ENCODE measurements at regions not wholly inside any gene's neighbourhood (a gene's known extent, or its start where the extent isn't known, plus 50 kb on each side); places are given as distances from the start of the nearest gene placed in this dataset.
A peak's percentile ranks its signal among the peaks of the same experiment; 100 is the strongest.

- no peak for DNase-seq (ENCODE audit: low spot score)
These were observed 143.9 kb upstream of the SSTR1 start for GRCh38 chr14:38063711-38064320.

DNA sequence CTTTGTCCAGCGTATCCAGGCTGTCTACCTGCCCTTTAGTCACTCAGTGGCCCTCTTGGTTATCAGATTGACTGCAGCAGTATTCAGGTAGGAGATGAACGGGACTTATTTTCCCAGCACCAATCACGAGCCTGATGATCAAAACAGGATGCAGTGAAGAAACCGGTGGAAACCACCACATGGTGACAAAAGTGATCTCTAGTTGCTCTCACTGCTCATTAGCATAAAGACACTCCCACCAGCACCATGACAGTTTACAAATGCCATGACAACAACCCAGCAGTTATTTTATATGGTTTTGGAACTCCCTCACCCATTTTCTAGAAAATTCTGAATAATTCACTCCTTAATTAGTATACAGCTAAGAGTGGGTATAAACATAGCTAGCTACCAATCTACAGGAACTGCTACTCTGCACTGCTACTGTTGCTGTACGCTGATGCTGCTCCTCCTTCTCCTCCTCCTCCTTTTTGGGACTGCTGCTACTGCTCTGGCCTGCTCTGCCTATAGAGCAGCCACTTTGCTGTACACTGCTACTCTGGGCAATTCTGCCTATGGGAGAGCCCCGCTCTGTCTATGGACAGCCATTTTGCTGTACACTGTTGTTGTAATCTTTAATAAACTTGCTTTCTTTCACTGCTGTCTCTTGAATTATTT, 142.5 kb upstream of the SSTR1 start:
- no peak for DNase-seq (ENCODE audit: low spot score)

DNA sequence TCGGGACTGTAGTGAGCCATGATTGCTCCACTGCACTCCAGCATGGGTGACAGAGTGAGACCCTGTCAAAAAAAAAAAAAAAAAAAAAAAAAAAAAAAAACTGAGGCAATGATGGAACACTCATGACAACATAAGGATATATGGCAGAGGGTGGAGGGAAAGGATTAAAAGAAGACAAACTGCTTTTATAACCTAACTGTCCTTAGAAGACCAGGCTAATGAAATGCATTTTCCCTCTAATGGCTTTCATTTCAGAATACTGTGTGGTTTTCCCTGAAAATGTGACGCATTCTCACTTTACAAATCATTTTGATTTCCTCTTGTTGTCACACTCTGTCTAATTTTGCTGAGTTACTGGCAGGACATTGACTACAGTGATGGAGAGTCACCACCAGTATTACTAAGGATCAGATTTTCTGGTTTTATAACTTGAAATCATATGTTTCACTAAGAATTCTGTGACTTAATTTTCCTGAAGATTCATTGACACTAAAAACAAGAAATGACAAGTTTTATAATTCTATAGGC, 137.6 kb upstream of the SSTR1 start:
- no peak for DNase-seq (ENCODE audit: low spot score)

DNA sequence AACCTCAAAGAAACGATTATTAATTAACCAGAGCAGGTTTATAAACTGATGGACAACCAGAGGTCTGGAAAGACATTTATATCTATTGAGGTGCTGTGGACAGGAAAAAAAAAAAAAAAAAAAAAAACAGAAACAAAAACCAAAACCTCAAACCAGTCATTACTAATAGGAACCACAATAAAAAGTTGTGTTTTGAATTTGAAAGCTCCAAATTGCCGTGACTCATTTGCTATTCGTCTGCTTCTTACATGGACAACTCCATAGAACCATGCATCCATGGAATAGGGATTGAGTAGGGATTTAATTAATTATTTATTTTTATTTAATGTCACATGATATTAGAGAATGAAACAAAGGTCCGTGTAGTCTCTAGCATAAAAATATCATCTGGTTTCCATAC, 134.1 kb upstream of the SSTR1 start:
- DNase-seq (ENCODE audit: low spot score), result peak; percentile 57

DNA sequence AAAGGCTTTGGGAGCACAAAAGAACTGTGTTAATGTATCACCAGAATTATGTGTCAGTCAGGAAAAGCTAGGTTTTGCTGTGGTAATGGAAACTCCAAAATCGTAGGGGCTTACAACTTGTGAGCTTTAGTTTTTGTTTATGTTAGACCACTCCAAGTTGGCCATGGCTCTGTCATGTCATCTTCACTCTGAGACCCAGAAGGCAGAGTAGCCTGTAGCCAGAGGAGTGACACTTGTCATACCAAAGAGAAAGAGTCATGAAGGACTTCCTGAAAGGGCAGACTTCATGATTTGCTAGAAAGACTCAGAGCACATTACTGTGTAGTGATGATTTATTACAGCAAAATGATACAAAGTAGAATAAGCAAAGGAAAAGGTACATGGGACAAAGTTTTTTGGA, 133.6 kb upstream of the SSTR1 start:
- DNase-seq (ENCODE audit: low spot score), result no peak

- no peak for DNase-seq (ENCODE audit: low spot score)
These were observed 132.9 kb upstream of the SSTR1 start for GRCh38 chr14:38074754-38075153.

DNA sequence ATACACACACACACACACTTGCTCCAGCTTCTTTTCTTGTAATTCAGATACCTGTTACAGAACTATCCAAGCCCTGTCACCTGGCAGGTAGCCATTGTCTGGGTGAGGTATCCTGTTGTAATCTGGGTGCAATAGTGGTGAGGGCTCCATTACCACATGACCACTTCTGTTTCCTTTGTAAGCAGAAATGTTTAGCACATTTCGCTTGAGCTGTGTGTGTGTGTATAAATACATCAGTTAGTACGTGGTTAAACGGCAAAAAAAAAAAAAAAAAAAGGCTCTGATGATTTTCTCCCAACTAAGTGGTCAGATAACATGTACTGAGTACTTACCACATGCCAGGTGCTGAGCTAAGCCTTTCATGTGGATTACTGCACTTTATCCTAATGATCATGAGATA, 129.3 kb upstream of the SSTR1 start:
- DNase-seq (ENCODE audit: low spot score), result no peak

GRCh38 chr14:38079268-38079667, 128.4 kb upstream of the SSTR1 start:
- DNase-seq (ENCODE audit: low spot score), result peak; percentile 45

DNA sequence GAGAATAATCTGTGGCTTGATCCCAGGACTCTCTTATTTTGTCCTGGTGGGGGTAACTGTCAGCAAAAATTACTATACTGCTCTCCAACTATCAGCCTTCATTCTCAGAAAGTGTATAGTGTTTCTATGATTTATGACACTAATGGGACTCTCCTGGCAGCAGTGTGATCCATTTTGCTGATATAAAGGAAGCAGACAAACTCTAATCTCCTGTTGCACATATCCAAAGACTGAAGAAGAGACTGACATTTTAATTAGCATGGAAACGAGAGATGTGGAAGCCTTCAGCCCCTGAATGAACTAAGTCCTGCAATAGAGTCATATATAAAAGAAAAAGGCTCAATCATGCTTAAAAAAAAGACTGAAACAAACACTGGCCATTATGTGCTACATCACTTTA, 127.8 kb upstream of the SSTR1 start:
- DNase-seq (ENCODE audit: low spot score), result no peak

DNA sequence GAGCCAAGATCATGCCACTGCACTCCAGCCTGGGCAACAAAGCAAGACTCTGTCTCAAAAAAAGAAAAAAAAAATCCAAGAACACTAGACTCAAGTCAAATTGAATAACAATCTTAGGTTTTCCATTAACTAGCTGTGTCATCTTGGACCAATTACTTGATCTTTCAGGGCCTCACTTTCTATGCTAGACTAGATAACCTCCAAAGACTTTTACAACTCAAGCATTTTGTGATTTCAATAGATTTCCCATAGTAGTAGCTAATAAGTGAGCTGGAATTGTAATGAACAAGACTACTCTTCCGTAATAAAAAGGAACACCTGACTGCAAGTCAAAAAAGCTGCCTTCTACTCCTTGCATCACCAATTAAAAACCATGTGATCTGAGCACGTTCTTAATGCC, 127.0 kb upstream of the SSTR1 start:
- no peak for DNase-seq (ENCODE audit: low spot score)

DNA sequence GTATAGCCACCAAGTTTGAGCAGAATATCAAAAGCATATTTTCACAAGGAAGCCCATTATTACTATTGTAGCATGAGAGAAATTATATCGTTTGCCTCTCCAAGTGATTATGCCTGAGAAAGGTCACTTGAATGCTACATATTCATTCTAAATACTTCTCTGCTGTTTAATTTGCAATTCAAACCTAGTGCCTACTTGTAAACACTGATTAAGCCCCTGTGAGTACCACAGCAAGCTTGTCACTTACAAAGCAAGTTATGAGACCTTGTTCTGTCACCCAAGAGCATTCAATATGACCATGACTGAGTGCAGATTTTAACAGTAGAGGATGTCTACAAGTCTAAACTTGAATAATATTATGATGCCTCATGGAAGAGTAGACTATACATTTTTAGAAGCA, 124.7 kb upstream of the SSTR1 start:
- DNase-seq (ENCODE audit: low spot score), result no peak

GRCh38 chr14:38089123-38089522, 118.6 kb upstream of the SSTR1 start:
- no peak for DNase-seq (ENCODE audit: low spot score)

- no peak for DNase-seq (ENCODE audit: low spot score)
These were observed 117.2 kb upstream of the SSTR1 start for GRCh38 chr14:38090506-38090905.

GRCh38 chr14:38098074-38098836, 109.4 kb upstream of the SSTR1 start:
- DNase-seq (ENCODE audit: low spot score), result peak; percentile 65

DNA sequence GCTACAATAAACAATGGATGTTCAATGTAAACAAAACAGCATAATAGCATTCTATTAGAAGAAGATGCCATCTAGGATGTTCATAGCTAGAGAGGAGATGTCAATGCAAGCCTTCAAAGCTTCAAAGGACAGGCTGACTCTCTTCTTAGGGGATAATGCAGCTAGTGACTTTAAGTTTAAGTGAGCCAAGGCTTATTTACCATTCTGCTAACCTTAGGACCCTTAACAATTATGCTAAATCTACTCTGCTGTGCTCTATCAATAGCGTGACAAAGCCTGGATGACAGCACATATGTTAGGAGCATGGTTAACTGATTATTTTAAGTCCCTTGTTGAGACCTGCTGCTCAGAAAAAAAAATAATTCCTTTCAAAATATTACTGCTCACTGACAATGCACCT, 106.0 kb upstream of the SSTR1 start:
- DNase-seq (ENCODE audit: low spot score), result no peak

DNA sequence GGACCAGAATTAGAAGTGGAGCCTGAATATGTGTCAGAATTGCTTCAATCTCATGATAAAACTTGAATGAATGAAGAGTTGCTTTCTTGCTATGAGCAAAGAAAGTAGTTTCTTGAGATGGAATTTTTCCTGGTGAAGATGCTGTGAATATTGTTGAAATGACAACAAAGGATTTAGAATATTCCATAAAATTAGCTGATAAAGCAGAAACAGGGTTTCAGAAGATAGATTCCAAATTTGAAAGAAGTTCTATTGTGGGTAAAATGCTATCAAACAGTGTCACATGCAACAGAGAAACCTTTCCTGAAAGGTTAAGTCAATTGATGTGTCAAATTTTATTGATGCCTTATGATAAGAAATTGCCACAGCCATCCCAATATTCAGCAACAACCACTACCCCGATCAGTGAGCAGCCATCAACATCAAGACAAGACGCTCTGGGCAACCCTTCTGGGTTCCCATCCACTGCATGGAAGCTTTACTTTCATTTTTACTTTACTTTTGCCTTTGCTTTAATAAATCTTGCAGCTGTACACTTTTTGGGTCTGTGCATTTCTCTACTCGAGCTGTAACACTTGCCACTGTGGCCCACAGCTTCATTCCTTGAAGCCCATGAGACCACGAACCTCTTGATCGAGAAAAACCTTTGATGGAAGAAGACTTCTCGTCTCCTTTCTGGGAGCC, 104.0 kb upstream of the SSTR1 start:
- DNase-seq (ENCODE audit: low spot score), result no peak

DNA sequence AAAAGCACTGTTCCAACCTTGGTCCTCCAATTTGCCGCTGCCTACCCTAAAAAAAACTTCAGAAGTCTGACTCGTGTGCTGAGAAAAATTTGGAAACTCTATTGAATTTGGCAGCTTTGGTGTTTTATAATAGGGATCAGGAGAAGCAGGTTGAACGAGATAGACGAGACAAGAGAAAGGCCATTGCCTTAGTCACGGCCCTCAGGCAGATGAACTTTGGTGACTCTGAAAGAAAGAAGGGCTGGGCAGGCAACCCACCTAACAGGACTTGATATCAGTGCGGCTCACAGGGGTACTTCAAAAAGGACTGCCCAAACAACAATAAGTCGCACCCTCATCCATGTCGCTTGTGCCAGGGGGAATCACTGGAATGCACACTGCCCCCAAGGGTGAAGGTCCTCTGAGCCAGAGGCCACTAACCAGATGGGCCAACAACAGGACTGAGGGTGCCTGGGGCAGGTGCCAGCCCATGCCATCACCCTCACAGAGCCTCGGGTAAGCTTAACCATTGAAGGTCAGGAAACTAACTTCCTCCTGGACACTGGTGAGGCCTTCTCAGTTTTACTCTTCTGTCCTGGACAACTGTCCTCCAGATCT, 102.5 kb upstream of the SSTR1 start:
- DNase-seq (ENCODE audit: low spot score), result no peak

GRCh38 chr14:38107216-38107631, 100.5 kb upstream of the SSTR1 start:
- DNase-seq (ENCODE audit: low spot score), result no peak

DNA sequence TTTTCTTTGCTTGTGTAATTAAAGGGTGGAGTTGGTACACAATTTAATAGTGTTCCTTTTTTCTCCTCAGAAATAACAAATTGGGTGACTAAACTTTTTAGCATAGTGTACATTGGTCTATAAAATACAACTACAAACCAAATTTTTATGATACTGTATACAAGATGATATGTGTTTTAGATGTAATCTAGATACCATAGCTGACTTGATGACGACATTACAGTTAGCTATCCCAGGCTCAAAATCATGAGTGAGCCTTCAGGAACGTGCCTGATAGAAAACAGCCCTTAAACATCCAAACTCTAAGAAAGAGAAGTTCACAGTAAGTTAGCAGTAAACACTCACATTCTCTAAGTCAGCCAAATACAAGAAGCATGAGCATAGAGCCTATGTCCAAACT, 99.0 kb upstream of the SSTR1 start:
- DNase-seq (ENCODE audit: low spot score), result peak; percentile 60

GRCh38 chr14:38110258-38110657, 97.4 kb upstream of the SSTR1 start:
- no peak for DNase-seq (ENCODE audit: low spot score)

DNA sequence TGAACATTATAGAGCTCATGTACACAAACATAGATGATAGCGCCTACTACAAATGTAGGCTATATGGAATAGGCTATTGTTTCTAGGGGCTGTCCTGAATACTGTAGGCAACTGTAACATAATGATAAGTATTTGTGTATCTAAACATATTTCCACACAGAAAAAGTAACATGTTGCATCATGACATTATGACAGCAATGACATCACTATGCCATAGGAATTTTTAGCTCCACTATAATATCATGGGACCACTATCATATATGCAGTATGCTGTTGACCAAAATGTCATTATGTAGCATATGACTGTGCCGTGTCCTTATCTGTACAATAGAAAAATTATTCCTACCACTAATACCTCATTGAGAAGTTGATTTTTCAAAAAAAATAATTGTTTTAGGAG, 96.7 kb upstream of the SSTR1 start:
- DNase-seq (ENCODE audit: low spot score), result no peak

- DNase-seq (ENCODE audit: low spot score), result no peak
These were observed 94.2 kb upstream of the SSTR1 start for GRCh38 chr14:38113546-38113945.
